Skeletal muscle tissue (tissue), 3 donors: ENCODE measurements at regions not wholly inside any gene's neighbourhood (a gene's known extent, or its start where the extent isn't known, plus 50 kb on each side); places are given as distances from the start of the nearest gene placed in this dataset.

Experiments used
- H3K27ac ChIP-seq: one replicate; pipeline ENCODE4 v1.7.0; 2013; ENCODE audit warnings: mild to moderate bottlenecking, low read depth, low read length, inconsistent platforms
- H3K27me3 ChIP-seq, 3 donors: one replicate each; pipeline ENCODE4 v1.7.0; 2013; ENCODE audit warnings: low read length in 3 of 3; ENCODE audit not compliant: control insufficient read depth in 3 of 3, insufficient read depth in 3 of 3
- H3K36me3 ChIP-seq, 3 donors: one replicate each; pipeline ENCODE4 v1.7.0; 2013; ENCODE audit warnings: low read length in 3 of 3; ENCODE audit not compliant: control insufficient read depth in 3 of 3, insufficient read depth in 3 of 3
- H3K4me1 ChIP-seq, 3 donors: one replicate each; pipeline ENCODE4 v1.7.0; 2013; ENCODE audit warnings: low read length in 3 of 3, mild to moderate bottlenecking in 3 of 3; ENCODE audit not compliant: control insufficient read depth in 3 of 3, insufficient read depth in 3 of 3
- H3K4me3 ChIP-seq, 3 donors: one replicate each; pipeline ENCODE4 v1.7.0; 2013; ENCODE audit warnings: low read length in 3 of 3
- H3K9ac ChIP-seq, 3 donors: one replicate each; pipeline ENCODE4 v1.7.0; 2013; ENCODE audit warnings: low read length in 3 of 3, mild to moderate bottlenecking in 3 of 3, moderate library complexity in 2 of 3, low read depth in 1 of 3
- H3K9me3 ChIP-seq, 3 donors: one replicate each; pipeline ENCODE4 v1.7.0; 2013; ENCODE audit warnings: low read length in 3 of 3; ENCODE audit not compliant: control insufficient read depth in 3 of 3
- donor health status: Osteomylitis.

DNA sequence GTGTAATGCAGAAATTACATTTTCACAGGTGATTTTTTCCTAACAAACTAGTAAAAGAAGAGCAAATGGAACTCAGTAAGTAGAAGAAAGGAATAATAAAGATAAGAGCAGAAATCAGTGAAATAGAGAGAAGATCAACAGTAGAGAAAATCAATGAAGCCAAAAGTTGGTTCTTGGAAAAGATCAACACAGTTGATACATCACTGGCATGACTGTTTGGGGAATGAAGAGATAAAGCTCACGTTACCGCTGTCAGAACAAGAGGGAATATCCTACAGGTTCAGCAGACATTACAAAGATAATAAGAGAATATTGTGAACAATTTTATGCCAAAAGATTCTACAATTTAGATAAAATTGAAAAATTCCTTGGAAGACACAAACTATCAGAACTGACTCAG, 146.4 kb downstream of the ACTR3B start:
- H3K4me3 ChIP-seq: no peak overlapping the region
- no peak overlapping the region for H3K9ac ChIP-seq
- peaks cover 0 to 4% (median 0%) of the 10 kb centered on the region in 3 donors for H3K4me1 ChIP-seq
- no peaks in the 10 kb centered on the region for H3K27me3 ChIP-seq
- H3K9me3 ChIP-seq: no peaks in the 10 kb centered on the region
- H3K36me3 ChIP-seq: no peaks in the 10 kb centered on the region
- no peak overlapping the region for H3K27ac ChIP-seq

DNA sequence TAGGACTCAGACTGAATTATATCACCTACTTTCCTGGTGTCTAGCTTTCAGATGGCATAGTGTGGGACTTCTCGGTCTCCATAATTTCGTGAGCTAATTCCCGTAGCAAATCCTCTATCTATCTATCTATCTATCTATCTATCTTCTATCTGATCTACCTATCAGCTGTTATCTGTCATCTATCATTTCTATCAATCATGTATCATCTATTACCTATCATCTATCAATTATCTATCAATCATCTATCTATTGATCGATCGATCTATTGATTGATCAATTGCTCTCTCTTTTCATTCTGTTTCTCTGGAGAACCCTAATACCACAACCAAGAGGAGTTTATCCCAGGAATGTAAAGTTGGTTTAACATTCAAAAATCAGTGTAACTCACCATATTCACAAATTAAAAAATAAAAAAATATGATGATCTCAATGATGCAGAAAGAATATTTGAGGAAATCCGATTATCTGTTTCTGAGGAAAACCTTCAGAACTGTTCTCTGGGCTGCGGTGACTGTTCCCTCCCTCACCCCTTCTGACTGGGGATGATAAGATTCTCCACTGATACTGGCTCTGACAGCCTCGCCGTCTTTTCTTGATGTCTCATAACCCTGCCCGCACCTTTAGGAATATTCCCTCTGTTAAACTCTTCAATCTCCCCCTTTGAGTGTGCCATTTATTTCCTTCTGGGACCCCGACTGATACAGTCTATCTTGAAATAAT, 147.7 kb downstream of the ACTR3B start:
- Histone ChIP-seq H3K27ac (no peak overlapping the region), H3K9ac (no peak overlapping the region)

DNA sequence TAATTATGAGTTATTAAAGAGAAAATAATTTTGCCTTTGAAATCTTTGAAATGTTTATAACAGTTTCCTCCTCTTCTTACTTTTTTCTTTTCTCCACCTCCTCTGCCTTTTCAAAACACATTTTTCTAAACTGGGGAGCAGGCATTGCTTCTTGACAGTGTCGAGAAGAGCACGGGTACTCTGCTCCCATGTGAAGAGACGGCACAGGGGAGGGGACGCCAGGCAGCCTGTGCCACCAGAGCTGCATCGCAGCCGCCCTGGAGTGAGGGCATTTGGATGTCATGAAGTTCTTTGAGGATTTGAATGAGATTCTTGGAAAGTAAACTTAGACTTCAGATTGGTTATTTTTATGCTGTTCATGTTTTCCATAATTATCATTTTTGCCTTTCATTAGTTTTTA, 149.7 kb downstream of the ACTR3B start:
- Histone ChIP-seq H3K27me3 (peaks cover 0 to 4% (median 0%) of the 10 kb centered on the region in 3 donors), H3K4me3 (no peak overlapping the region), H3K36me3 (peaks cover 0 to 4% (median 0%) of the 10 kb centered on the region in 3 donors), H3K27ac (no peak overlapping the region), H3K4me1 (peaks cover 0 to 4% (median 0%) of the 10 kb centered on the region in 3 donors), H3K9me3 (no peaks in the 10 kb centered on the region), H3K9ac (no peak overlapping the region)

More for the DNA sequence above, 147.7 kb downstream of the ACTR3B start:
- Histone ChIP-seq H3K4me1 (peaks cover 0 to 4% (median 0%) of the 10 kb centered on the region in 3 donors), H3K27me3 (no peaks in the 10 kb centered on the region), H3K9me3 (no peaks in the 10 kb centered on the region), H3K36me3 (no peaks in the 10 kb centered on the region), H3K4me3 (no peak overlapping the region)

DNA sequence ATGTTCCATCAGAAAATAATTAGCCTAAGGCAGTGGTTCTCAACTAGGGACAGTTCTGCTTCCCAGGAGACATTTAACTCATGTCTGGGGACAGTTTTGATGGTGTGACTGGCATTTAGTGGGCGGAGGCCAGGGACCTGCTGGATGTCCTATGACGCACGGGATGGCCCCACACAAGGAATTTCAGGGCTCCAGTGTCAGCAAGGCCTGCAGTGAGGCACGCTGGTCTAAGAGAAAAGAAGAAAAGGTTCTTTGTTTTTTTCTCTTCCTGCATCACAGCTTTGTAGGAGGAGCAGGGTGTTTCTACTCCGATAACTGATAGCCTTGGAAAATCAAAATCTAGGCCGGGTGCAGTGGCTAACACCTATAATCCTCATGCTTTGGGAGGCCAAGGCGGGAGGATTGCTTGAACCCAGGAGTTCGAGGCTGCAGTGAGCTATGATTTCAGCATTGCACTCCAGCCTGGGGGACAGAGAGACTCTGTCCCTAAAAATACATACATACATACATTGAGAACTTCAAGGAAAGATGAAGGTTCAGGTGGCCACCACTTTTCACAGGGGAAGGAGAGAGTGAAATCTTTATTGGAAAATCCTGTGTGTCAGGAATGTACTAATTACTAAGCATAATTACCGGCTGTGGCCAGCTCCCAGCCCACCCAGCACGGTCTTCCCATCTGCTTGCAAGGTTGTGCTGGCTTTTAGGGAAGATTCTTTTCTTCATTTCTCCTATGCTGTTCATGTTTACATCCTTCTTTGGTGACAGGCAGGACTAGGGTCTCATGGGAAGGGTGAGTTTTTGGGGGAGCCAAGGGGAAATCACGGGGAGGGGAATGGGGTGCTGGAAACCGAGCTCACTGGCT, 150.4 kb downstream of the ACTR3B start:
- Histone ChIP-seq H3K36me3 (peaks cover 0 to 9% (median 0%) of the 10 kb centered on the region in 3 donors), H3K9ac (no peak overlapping the region), H3K4me3 (no peak overlapping the region), H3K27ac (no peak overlapping the region), H3K9me3 (no peaks in the 10 kb centered on the region), H3K4me1 (peaks cover 0 to 4% (median 0%) of the 10 kb centered on the region in 3 donors), H3K27me3 (peaks cover 0 to 4% (median 0%) of the 10 kb centered on the region in 3 donors)

DNA sequence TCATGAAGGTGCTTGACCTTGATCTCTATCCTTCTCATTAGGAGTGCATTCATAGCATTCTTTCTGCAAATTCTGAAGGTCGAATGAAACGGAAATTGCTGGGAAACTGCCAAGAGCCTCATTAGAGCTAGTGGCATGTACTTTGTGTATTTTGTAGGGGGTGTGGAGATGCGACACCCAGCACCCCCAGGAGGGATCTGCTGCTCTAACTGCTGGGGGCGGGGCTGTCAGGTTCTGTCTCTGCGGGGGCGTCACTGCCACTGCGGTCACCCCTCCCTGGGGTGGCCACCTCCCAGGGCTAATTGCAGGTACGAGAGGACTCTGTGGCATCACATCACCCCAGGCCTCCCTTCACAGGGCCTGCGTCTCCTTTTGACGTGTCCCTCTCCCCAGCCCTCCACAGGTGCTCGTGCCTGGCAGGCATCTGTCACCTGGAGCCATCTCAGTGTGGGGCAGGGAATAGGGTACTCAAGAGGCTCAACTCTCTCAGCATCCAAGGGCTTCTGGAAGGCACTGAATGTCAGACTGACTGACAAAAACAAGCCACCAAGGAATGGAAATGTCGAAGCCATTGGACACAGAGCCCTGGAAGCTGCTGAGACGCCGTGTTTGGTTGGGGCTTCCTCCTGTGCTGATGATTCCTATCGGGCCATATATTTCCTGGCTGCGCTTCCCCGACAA, 151.1 kb downstream of the ACTR3B start:
- H3K36me3 ChIP-seq: peaks cover 0 to 9% (median 0%) of the 10 kb centered on the region in 3 donors
- no peak overlapping the region for H3K27ac ChIP-seq

DNA sequence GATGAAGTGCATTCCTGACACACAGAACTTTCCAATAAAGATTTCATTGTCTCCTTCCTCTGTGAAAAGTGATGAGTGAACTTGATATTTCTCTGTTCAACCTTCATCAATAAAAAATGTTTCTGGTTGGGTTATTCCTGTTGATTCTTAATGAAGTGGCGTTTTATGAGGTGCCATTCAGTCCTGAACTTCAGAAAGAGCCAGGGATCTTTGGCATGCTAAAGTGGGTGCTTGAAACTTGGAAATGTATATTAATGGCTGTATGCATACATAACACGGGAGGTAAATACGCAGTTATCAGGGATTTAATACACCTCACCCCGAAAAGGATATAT, 151.6 kb downstream of the ACTR3B start:
- H3K27ac ChIP-seq: no peak overlapping the region
- H3K4me3 ChIP-seq: no peak overlapping the region
- H3K27me3 ChIP-seq: peaks cover 0 to 4% (median 0%) of the 10 kb centered on the region in 3 donors
- peaks cover 0 to 4% (median 0%) of the 10 kb centered on the region in 3 donors for H3K4me1 ChIP-seq
- peaks cover 0 to 9% (median 0%) of the 10 kb centered on the region in 3 donors for H3K36me3 ChIP-seq
- H3K9me3 ChIP-seq: no peaks in the 10 kb centered on the region
- H3K9ac ChIP-seq: no peak overlapping the region

More for the DNA sequence above, 151.1 kb downstream of the ACTR3B start:
- H3K9ac ChIP-seq: no peak overlapping the region
- H3K4me3 ChIP-seq: no peak overlapping the region
- H3K4me1 ChIP-seq: peaks cover 0 to 4% (median 0%) of the 10 kb centered on the region in 3 donors
- peaks cover 0 to 4% (median 0%) of the 10 kb centered on the region in 3 donors for H3K27me3 ChIP-seq
- no peaks in the 10 kb centered on the region for H3K9me3 ChIP-seq

DNA sequence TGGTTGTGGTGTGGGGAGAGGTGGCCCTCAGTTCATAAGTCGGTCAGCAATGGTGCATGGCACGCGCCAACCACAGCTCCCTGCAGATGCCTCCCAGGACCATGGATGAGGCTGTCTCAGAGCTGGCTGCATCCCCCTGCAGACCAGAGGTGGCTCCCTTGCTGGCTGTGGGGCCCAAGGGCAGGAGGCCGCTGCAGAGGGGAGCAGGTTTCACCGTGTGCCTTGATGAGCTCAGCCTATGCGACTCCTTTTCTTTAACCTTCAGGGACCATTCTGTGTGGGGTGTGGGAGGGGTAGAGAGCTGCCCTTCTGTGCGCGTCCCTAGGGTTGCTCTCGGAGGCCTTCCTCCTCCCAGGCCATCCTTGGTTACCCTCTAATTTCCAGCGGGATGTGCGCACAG, 152.4 kb downstream of the ACTR3B start:
- no peaks in the 10 kb centered on the region for H3K9me3 ChIP-seq
- peaks cover 0 to 9% (median 0%) of the 10 kb centered on the region in 3 donors for H3K36me3 ChIP-seq
- peaks cover 0 to 4% (median 0%) of the 10 kb centered on the region in 3 donors for H3K4me1 ChIP-seq
- H3K27ac ChIP-seq: no peak overlapping the region
- H3K4me3 ChIP-seq: no peak overlapping the region
- peaks cover 0 to 4% (median 0%) of the 10 kb centered on the region in 3 donors for H3K27me3 ChIP-seq
- no peak overlapping the region for H3K9ac ChIP-seq

DNA sequence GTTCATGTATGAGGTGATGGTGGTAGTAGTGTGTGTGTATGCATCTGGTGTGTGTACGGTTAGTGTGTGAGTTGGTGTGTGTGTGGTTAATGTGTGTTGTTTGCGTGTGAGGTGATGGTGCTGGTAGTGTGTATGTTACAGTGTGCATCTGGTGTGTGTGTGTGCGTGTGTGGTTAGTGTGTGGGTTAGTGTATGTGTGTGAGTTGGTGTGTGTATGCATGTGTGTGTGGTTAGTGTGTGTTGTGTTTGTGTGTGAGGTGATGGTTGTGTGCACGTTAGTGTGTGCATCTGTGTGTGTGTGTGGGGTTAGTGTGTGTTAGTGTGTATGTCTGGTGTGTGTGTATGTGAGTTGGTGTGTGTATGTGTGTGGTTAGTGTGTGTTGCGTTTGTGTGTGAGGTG, 153.0 kb downstream of the ACTR3B start:
- no peak overlapping the region for H3K4me3 ChIP-seq
- peaks cover 0 to 4% (median 0%) of the 10 kb centered on the region in 3 donors for H3K27me3 ChIP-seq
- H3K36me3 ChIP-seq: peaks cover 0 to 9% (median 0%) of the 10 kb centered on the region in 3 donors
- peaks cover 0 to 4% (median 0%) of the 10 kb centered on the region in 3 donors for H3K4me1 ChIP-seq
- no peak overlapping the region for H3K9ac ChIP-seq
- no peak overlapping the region for H3K27ac ChIP-seq
- no peaks in the 10 kb centered on the region for H3K9me3 ChIP-seq

DNA sequence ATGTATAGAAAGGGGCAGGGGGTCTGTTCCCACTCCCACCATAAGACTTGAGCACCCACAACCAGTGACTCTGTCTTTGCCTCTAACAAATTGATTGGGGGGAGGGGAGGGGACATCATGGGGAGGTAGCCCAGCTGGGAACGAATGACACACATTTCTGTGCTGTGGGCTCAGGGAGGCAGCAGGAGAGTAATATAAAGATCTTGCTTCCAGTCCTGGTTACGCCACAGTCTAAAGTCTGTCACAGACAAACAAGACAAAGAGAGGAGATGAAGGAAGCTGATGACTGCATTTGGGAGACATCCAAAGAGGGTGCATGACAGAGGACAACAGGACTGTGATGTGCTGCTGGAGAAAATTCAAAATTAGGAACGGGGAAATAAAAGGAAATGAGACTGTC, 153.9 kb downstream of the ACTR3B start:
- H3K9me3 ChIP-seq: no peaks in the 10 kb centered on the region
- H3K27me3 ChIP-seq: peaks cover 0 to 4% (median 0%) of the 10 kb centered on the region in 3 donors
- no peak overlapping the region for H3K9ac ChIP-seq
- H3K36me3 ChIP-seq: peaks cover 0 to 9% (median 0%) of the 10 kb centered on the region in 3 donors
- H3K4me1 ChIP-seq: peaks cover 0 to 4% (median 0%) of the 10 kb centered on the region in 3 donors
- H3K27ac ChIP-seq: no peak overlapping the region
- no peak overlapping the region for H3K4me3 ChIP-seq
